HFF-Myc (cell line): ENCODE measurements at regions not wholly inside any gene's neighbourhood (a gene's known extent, or its start where the extent isn't known, plus 50 kb on each side); places are given as distances from the start of the nearest gene placed in this dataset.
"Not testable (repeated sequence)": the region's sequence is repeated elsewhere in the genome, so short reads cannot be mapped to it uniquely, and the experiment has no call there.

Experiments
- DNase-seq: peaks from one replicate; pipeline ENCODE4 v3.0.0-alpha.2; 2011; ENCODE audit warnings: low read depth; ENCODE audit errors: extremely low read depth
- H3K4me3 ChIP-seq: replicated peaks from 2 replicates; pipeline ENCODE4 v1.5.1; 2011; ENCODE audit warnings: low read depth, mild to moderate bottlenecking, control low read depth, low read length
- TF ChIP-seq, protein P1 (sequence below): IDR thresholded peaks from 2 replicates; pipeline ENCODE4 v1.5.1; 2012; ENCODE audit warnings: mild to moderate bottlenecking, low read depth, low read length, control low read depth; ENCODE audit errors: missing control alignments

DNA sequence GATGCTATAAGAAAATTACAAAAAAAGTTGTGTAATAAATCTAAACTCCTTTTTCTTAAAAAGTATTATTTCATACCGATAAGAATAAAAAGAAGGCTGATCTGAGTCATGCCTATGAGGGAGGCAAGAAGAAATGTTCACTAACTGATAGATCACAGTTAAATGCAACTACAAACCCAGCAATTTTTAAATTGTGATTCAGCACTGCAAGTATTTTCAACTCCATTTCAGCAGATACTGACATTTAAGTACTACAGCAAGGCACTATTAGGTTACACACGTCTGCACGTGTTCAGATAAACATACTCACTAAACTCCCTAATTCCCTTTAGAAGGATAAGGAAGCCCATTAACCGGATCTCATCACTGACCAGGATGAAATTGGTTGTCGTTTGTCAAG is 213.3 kb upstream of the ZRANB2 start:
- no peak overlapping the region for H3K4me3 ChIP-seq
- DNase-seq = no peak
- TF ChIP-seq, protein P1, sequence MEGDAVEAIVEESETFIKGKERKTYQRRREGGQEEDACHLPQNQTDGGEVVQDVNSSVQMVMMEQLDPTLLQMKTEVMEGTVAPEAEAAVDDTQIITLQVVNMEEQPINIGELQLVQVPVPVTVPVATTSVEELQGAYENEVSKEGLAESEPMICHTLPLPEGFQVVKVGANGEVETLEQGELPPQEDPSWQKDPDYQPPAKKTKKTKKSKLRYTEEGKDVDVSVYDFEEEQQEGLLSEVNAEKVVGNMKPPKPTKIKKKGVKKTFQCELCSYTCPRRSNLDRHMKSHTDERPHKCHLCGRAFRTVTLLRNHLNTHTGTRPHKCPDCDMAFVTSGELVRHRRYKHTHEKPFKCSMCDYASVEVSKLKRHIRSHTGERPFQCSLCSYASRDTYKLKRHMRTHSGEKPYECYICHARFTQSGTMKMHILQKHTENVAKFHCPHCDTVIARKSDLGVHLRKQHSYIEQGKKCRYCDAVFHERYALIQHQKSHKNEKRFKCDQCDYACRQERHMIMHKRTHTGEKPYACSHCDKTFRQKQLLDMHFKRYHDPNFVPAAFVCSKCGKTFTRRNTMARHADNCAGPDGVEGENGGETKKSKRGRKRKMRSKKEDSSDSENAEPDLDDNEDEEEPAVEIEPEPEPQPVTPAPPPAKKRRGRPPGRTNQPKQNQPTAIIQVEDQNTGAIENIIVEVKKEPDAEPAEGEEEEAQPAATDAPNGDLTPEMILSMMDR = no peak

DNA sequence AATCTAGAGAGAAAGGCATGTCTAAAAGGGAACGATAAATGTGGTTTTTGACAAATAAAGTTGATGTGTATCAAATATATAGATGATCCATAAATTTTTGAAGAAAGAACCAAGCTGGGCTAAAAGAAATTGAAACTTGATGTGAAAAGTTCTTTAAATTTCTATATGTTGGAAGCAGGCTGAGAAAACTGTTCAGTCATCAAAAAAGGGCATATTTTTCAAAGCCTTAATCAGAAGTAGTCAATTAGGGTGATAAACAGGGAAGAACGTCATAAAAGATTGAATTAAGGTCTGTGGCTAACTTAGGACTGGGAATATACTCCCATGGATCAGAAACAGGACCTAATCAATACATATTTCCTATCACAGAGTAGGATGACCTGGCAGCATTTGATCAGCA is 211.4 kb upstream of the ZRANB2 start:
- H3K4me3 ChIP-seq = no peak overlapping the region
- TF ChIP-seq, protein P1 = no peak
- no peak for DNase-seq

- not testable (repeated sequence) for DNase-seq
These were observed 209.8 kb upstream of the ZRANB2 start for GRCh38 chr1:71290506-71291237.

GRCh38 chr1:71285529-71285928 is 204.7 kb upstream of the ZRANB2 start:
- TF ChIP-seq, protein P1 = no peak
- no peak for DNase-seq

More at GRCh38 chr1:71290506-71291237, 209.8 kb upstream of the ZRANB2 start:
- H3K4me3 ChIP-seq = not testable (repeated sequence)

GRCh38 chr1:71276466-71276865 is 195.6 kb upstream of the ZRANB2 start:
- TF ChIP-seq, protein P1 = no peak
- no peak for DNase-seq
- no peak overlapping the region for H3K4me3 ChIP-seq

More at GRCh38 chr1:71285529-71285928, 204.7 kb upstream of the ZRANB2 start:
- no peak overlapping the region for H3K4me3 ChIP-seq

DNA sequence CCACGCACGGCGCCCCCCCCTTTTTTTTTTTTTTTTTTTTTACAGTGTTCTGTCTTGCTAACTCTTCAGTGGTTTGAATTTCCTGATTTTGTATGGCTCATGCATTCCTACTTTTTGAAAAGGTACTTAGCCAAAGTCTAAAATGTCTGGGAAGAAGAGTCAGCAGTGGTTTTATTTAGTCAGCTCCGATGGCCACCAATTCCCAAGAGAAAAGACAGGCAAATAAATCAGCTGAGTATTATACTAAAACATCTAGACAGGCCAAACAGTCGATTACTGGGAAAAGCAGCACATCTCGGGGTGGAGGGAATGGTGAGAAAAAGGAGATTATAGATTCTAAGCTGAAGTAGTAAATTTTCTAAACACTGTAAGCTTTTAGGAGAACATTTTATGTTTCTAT is 192.5 kb upstream of the ZRANB2 start:
- DNase-seq = no peak
- H3K4me3 ChIP-seq = no peak overlapping the region
- TF ChIP-seq, protein P1 = no peak

DNA sequence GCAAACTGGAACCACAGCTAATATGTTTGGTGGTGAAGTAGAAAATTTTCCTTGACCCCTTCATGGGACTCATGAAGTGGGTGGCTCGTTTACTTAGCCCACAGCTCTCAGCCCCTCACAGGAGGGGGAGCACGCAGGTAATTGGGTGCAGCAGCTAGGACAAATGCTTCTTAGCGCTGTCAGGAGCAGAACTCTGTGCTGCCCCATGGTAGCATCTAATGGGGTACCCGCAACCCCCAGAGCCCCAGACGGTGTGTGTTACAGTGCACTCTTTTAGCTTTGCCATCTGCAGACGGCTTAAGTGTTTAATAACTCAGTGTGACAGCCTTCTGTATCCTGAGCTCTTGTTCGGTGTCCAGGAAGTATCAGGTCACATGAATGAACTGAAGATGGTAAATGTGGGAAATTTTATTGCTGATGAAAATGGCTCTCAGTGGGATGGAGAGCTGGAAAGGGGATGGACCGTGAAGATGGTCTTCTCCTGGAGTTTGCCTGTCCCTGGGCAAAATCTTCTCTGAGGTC is 189.6 kb upstream of the ZRANB2 start:
- TF ChIP-seq, protein P1 = no peak
- H3K4me3 ChIP-seq = no peak overlapping the region
- DNase-seq = no peak
